PC-3 (cell line): ENCODE measurements at regions not wholly inside any gene's neighbourhood (a gene's known extent, or its start where the extent isn't known, plus 50 kb on each side); places are given as distances from the start of the nearest gene placed in this dataset.

ENCODE experiments used
- CTCF ChIP-seq: fragments of 300-600 bp; sonication (generic); conservative IDR thresholded peaks from 2 replicates; pipeline ENCODE4 v1.5.1; 2017; ENCODE audit warnings: antibody characterized with exemption, low read depth, mild to moderate bottlenecking, low read length
- EZH2 ChIP-seq: fragments of 300-600 bp; sonication (generic); IDR thresholded peaks from one replicate; pipeline ENCODE4 v1.6.1; 2017; ENCODE audit warnings: antibody characterized with exemption, mild to moderate bottlenecking, low read length; ENCODE audit not compliant: unreplicated experiment

GRCh38 chr7:41033500-41033899 lies 669.4 kb downstream of the INHBA start:
- TF ChIP-seq CTCF (no peak), EZH2 (no peak)
